ENCODE measurements at regions not wholly inside any gene's neighbourhood (a gene's known extent, or its start where the extent isn't known, plus 50 kb on each side); places are given as distances from the start of the nearest gene placed in this dataset.

- Histone ChIP-seq H3K9ac (ENCODE audit: low read depth in 1 of 2, low read length in 2 of 2) (no peak overlapping the region), H3K27ac (ENCODE audit: low read depth, low read length) (no peak overlapping the region), H3K4me3 (ENCODE audit: low read depth in 1 of 2, low read length in 2 of 2) (no peak overlapping the region), H3K27me3 (ENCODE audit: control insufficient read depth in 1 of 2, insufficient read depth in 2 of 2, low read length in 2 of 2) (no peaks in the 10 kb centered on the region), H3K9me3 (ENCODE audit: control insufficient read depth in 1 of 2, low read length in 2 of 2) (no peaks in the 10 kb centered on the region), H3K4me1 (ENCODE audit: control insufficient read depth in 1 of 2, insufficient read depth in 2 of 2, low read length in 2 of 2) (no peaks in the 10 kb centered on the region), H3K36me3 (ENCODE audit: control insufficient read depth in 1 of 2, insufficient read depth in 2 of 2, low read length in 2 of 2) (no peaks in the 10 kb centered on the region)
Measured at GRCh38 chr12:111293266-111294009, 75.5 kb downstream of the PHETA1 start.

GRCh38 chr12:111291357-111291756, 77.5 kb downstream of the PHETA1 start:
- no peak overlapping the region for H3K27ac ChIP-seq (ENCODE audit: low read depth, low read length)
- no peaks in the 10 kb centered on the region for H3K36me3 ChIP-seq (ENCODE audit: control insufficient read depth in 1 of 2, insufficient read depth in 2 of 2, low read length in 2 of 2)
- H3K4me1 ChIP-seq (ENCODE audit: control insufficient read depth in 1 of 2, insufficient read depth in 2 of 2, low read length in 2 of 2) = no peaks in the 10 kb centered on the region
- H3K27me3 ChIP-seq (ENCODE audit: control insufficient read depth in 1 of 2, insufficient read depth in 2 of 2, low read length in 2 of 2) = no peaks in the 10 kb centered on the region
- no peaks in the 10 kb centered on the region for H3K9me3 ChIP-seq (ENCODE audit: control insufficient read depth in 1 of 2, low read length in 2 of 2)
- H3K9ac ChIP-seq (ENCODE audit: low read depth in 1 of 2, low read length in 2 of 2) = no peak overlapping the region
- no peak overlapping the region for H3K4me3 ChIP-seq (ENCODE audit: low read depth in 1 of 2, low read length in 2 of 2)

- no peaks in the 10 kb centered on the region for H3K36me3 ChIP-seq (ENCODE audit: control insufficient read depth in 1 of 2, insufficient read depth in 2 of 2, low read length in 2 of 2)
- no peaks in the 10 kb centered on the region for H3K9me3 ChIP-seq (ENCODE audit: control insufficient read depth in 1 of 2, low read length in 2 of 2)
- H3K27ac ChIP-seq (ENCODE audit: low read depth, low read length) = no peak overlapping the region
- no peaks in the 10 kb centered on the region for H3K4me1 ChIP-seq (ENCODE audit: control insufficient read depth in 1 of 2, insufficient read depth in 2 of 2, low read length in 2 of 2)
- H3K4me3 ChIP-seq (ENCODE audit: low read depth in 1 of 2, low read length in 2 of 2) = no peak overlapping the region
- no peak overlapping the region for H3K9ac ChIP-seq (ENCODE audit: low read depth in 1 of 2, low read length in 2 of 2)
- H3K27me3 ChIP-seq (ENCODE audit: control insufficient read depth in 1 of 2, insufficient read depth in 2 of 2, low read length in 2 of 2) = no peaks in the 10 kb centered on the region
Measured at GRCh38 chr12:111288771-111289170, 80.1 kb downstream of the PHETA1 start.

GRCh38 chr12:111287125-111287900, 81.6 kb downstream of the PHETA1 start:
- no peaks in the 10 kb centered on the region for H3K27me3 ChIP-seq (ENCODE audit: control insufficient read depth in 1 of 2, insufficient read depth in 2 of 2, low read length in 2 of 2)
- no peaks in the 10 kb centered on the region for H3K9me3 ChIP-seq (ENCODE audit: control insufficient read depth in 1 of 2, low read length in 2 of 2)
- no peak overlapping the region for H3K4me3 ChIP-seq (ENCODE audit: low read depth in 1 of 2, low read length in 2 of 2)
- no peak overlapping the region for H3K9ac ChIP-seq (ENCODE audit: low read depth in 1 of 2, low read length in 2 of 2)
- H3K36me3 ChIP-seq (ENCODE audit: control insufficient read depth in 1 of 2, insufficient read depth in 2 of 2, low read length in 2 of 2) = no peaks in the 10 kb centered on the region
- H3K4me1 ChIP-seq (ENCODE audit: control insufficient read depth in 1 of 2, insufficient read depth in 2 of 2, low read length in 2 of 2) = no peaks in the 10 kb centered on the region
- H3K27ac ChIP-seq (ENCODE audit: low read depth, low read length) = no peak overlapping the region

- peaks cover 6 to 7% of the 10 kb centered on the region in 2 donors for H3K9me3 ChIP-seq (ENCODE audit: control insufficient read depth in 1 of 2, low read length in 2 of 2)
- H3K4me3 ChIP-seq (ENCODE audit: low read depth in 1 of 2, low read length in 2 of 2) = no peak overlapping the region
- H3K27ac ChIP-seq (ENCODE audit: low read depth, low read length) = no peak overlapping the region
Measured at GRCh38 chr12:111285200-111285599, 83.7 kb downstream of the PHETA1 start.

GRCh38 chr12:111284709-111285108, 84.2 kb downstream of the PHETA1 start:
- no peak overlapping the region for H3K9ac ChIP-seq (ENCODE audit: low read depth in 1 of 2, low read length in 2 of 2)
- no peak overlapping the region for H3K27ac ChIP-seq (ENCODE audit: low read depth, low read length)
- peaks cover 6 to 7% of the 10 kb centered on the region in 2 donors for H3K9me3 ChIP-seq (ENCODE audit: control insufficient read depth in 1 of 2, low read length in 2 of 2)
- H3K36me3 ChIP-seq (ENCODE audit: control insufficient read depth in 1 of 2, insufficient read depth in 2 of 2, low read length in 2 of 2) = no peaks in the 10 kb centered on the region
- no peaks in the 10 kb centered on the region for H3K4me1 ChIP-seq (ENCODE audit: control insufficient read depth in 1 of 2, insufficient read depth in 2 of 2, low read length in 2 of 2)
- no peak overlapping the region for H3K4me3 ChIP-seq (ENCODE audit: low read depth in 1 of 2, low read length in 2 of 2)
- no peaks in the 10 kb centered on the region for H3K27me3 ChIP-seq (ENCODE audit: control insufficient read depth in 1 of 2, insufficient read depth in 2 of 2, low read length in 2 of 2)

More at GRCh38 chr12:111285200-111285599, 83.7 kb downstream of the PHETA1 start:
- H3K36me3 ChIP-seq (ENCODE audit: control insufficient read depth in 1 of 2, insufficient read depth in 2 of 2, low read length in 2 of 2) = no peaks in the 10 kb centered on the region
- H3K9ac ChIP-seq (ENCODE audit: low read depth in 1 of 2, low read length in 2 of 2) = no peak overlapping the region
- no peaks in the 10 kb centered on the region for H3K27me3 ChIP-seq (ENCODE audit: control insufficient read depth in 1 of 2, insufficient read depth in 2 of 2, low read length in 2 of 2)
- no peaks in the 10 kb centered on the region for H3K4me1 ChIP-seq (ENCODE audit: control insufficient read depth in 1 of 2, insufficient read depth in 2 of 2, low read length in 2 of 2)

GRCh38 chr12:111283966-111284365, 84.9 kb downstream of the PHETA1 start:
- H3K27ac ChIP-seq (ENCODE audit: low read depth, low read length) = no peak overlapping the region
- H3K36me3 ChIP-seq (ENCODE audit: control insufficient read depth in 1 of 2, insufficient read depth in 2 of 2, low read length in 2 of 2) = no peaks in the 10 kb centered on the region

GRCh38 chr12:111283521-111283920, 85.4 kb downstream of the PHETA1 start:
- H3K9me3 ChIP-seq (ENCODE audit: control insufficient read depth in 1 of 2, low read length in 2 of 2) = peaks cover 6 to 7% of the 10 kb centered on the region in 2 donors
- H3K4me1 ChIP-seq (ENCODE audit: control insufficient read depth in 1 of 2, insufficient read depth in 2 of 2, low read length in 2 of 2) = no peaks in the 10 kb centered on the region
- H3K36me3 ChIP-seq (ENCODE audit: control insufficient read depth in 1 of 2, insufficient read depth in 2 of 2, low read length in 2 of 2) = no peaks in the 10 kb centered on the region
- H3K9ac ChIP-seq (ENCODE audit: low read depth in 1 of 2, low read length in 2 of 2) = no peak overlapping the region
- H3K27ac ChIP-seq (ENCODE audit: low read depth, low read length) = no peak overlapping the region
- H3K27me3 ChIP-seq (ENCODE audit: control insufficient read depth in 1 of 2, insufficient read depth in 2 of 2, low read length in 2 of 2) = peaks cover 0 to 6% of the 10 kb centered on the region in 2 donors
- no peak overlapping the region for H3K4me3 ChIP-seq (ENCODE audit: low read depth in 1 of 2, low read length in 2 of 2)

More at GRCh38 chr12:111283966-111284365, 84.9 kb downstream of the PHETA1 start:
- Histone ChIP-seq H3K4me1 (ENCODE audit: control insufficient read depth in 1 of 2, insufficient read depth in 2 of 2, low read length in 2 of 2) (no peaks in the 10 kb centered on the region), H3K9ac (ENCODE audit: low read depth in 1 of 2, low read length in 2 of 2) (no peak overlapping the region), H3K4me3 (ENCODE audit: low read depth in 1 of 2, low read length in 2 of 2) (no peak overlapping the region), H3K27me3 (ENCODE audit: control insufficient read depth in 1 of 2, insufficient read depth in 2 of 2, low read length in 2 of 2) (peaks cover 0 to 2% of the 10 kb centered on the region in 2 donors), H3K9me3 (ENCODE audit: control insufficient read depth in 1 of 2, low read length in 2 of 2) (peaks cover 6 to 7% of the 10 kb centered on the region in 2 donors)

- Histone ChIP-seq H3K9me3 (ENCODE audit: control insufficient read depth in 1 of 2, low read length in 2 of 2) (peaks cover 6 to 7% of the 10 kb centered on the region in 2 donors), H3K27me3 (ENCODE audit: control insufficient read depth in 1 of 2, insufficient read depth in 2 of 2, low read length in 2 of 2) (peaks cover 0 to 8% of the 10 kb centered on the region in 2 donors), H3K4me3 (ENCODE audit: low read depth in 1 of 2, low read length in 2 of 2) (no peak overlapping the region), H3K4me1 (ENCODE audit: control insufficient read depth in 1 of 2, insufficient read depth in 2 of 2, low read length in 2 of 2) (no peaks in the 10 kb centered on the region), H3K36me3 (ENCODE audit: control insufficient read depth in 1 of 2, insufficient read depth in 2 of 2, low read length in 2 of 2) (no peaks in the 10 kb centered on the region), H3K27ac (ENCODE audit: low read depth, low read length) (no peak overlapping the region), H3K9ac (ENCODE audit: low read depth in 1 of 2, low read length in 2 of 2) (no peak overlapping the region)
Measured at GRCh38 chr12:111277570-111277969, 91.3 kb downstream of the PHETA1 start.

GRCh38 chr12:111276146-111276545, 92.7 kb downstream of the PHETA1 start:
- Histone ChIP-seq H3K27me3 (ENCODE audit: control insufficient read depth in 1 of 2, insufficient read depth in 2 of 2, low read length in 2 of 2) (peaks cover 0 to 8% of the 10 kb centered on the region in 2 donors), H3K36me3 (ENCODE audit: control insufficient read depth in 1 of 2, insufficient read depth in 2 of 2, low read length in 2 of 2) (no peaks in the 10 kb centered on the region)

More at GRCh38 chr12:111276146-111276545, 92.7 kb downstream of the PHETA1 start:
- H3K4me1 ChIP-seq (ENCODE audit: control insufficient read depth in 1 of 2, insufficient read depth in 2 of 2, low read length in 2 of 2) = no peaks in the 10 kb centered on the region
- no peak overlapping the region for H3K9ac ChIP-seq (ENCODE audit: low read depth in 1 of 2, low read length in 2 of 2)
- H3K27ac ChIP-seq (ENCODE audit: low read depth, low read length) = no peak overlapping the region
- H3K9me3 ChIP-seq (ENCODE audit: control insufficient read depth in 1 of 2, low read length in 2 of 2) = peaks cover 5 to 6% of the 10 kb centered on the region in 2 donors
- no peak overlapping the region for H3K4me3 ChIP-seq (ENCODE audit: low read depth in 1 of 2, low read length in 2 of 2)

Measured in duodenal mucosa (tissue), 2 donors.